Psoas muscle (tissue), 7 donors: ENCODE measurements at regions not wholly inside any gene's neighbourhood (a gene's known extent, or its start where the extent isn't known, plus 50 kb on each side); places are given as distances from the start of the nearest gene placed in this dataset.

Experiments
- ATAC-seq, 4 donors: fragments of 200-7000 bp; cut with Tn5 transposase; one replicate each; pipeline ENCODE4 v1.9.1; 2020; ENCODE audit warnings: moderate library complexity in 3 of 4, mild to moderate bottlenecking in 2 of 4
- DNase-seq, 2 donors: peaks; one replicate each; pipeline ENCODE4 v3.0.0-alpha.2; 2020
- H3K27ac ChIP-seq: fragments of 200-600 bp; one replicate; pipeline ENCODE4 v1.8.0; 2022
- H3K27me3 ChIP-seq, 3 donors: fragments of 200-600 bp in 1 of 3; one replicate each; pipeline versions ENCODE4 v1.6.1 to v1.8.0; 2013 to 2022; ENCODE audit warnings: low read length in 2 of 3, mild to moderate bottlenecking in 2 of 3, moderate library complexity in 1 of 3; ENCODE audit not compliant: insufficient read depth in 3 of 3
- H3K36me3 ChIP-seq, 2 donors: fragments of 200-600 bp in 1 of 2; one replicate each; pipeline versions ENCODE4 v1.6.1 to v1.8.0; 2013 to 2022; ENCODE audit warnings: low read depth in 1 of 2, mild to moderate bottlenecking in 1 of 2, moderate library complexity in 1 of 2; ENCODE audit not compliant: insufficient read depth in 1 of 2
- H3K4me1 ChIP-seq: fragments of 200-600 bp; one replicate; pipeline ENCODE4 v1.8.0; 2022
- H3K4me3 ChIP-seq: fragments of 200-600 bp; one replicate; pipeline ENCODE4 v1.8.0; 2022; ENCODE audit warnings: mild to moderate bottlenecking
- H3K9me3 ChIP-seq: fragments of 200-600 bp; one replicate; pipeline ENCODE4 v1.8.0; 2022
- CTCF ChIP-seq: fragments of 200-600 bp; IDR thresholded peaks from one replicate; pipeline ENCODE4 v1.8.0; 2022; ENCODE audit warnings: antibody characterized with exemption
- WGBS, 3 donors: extraction: QIAGEN DNeasy Blood & Tissue Kit; methylation state at CpG; one replicate each; pipeline versions ENCODE4 v1.1.6 to v1.1.7; 2013; 5-methylcytosine and 5-hydroxymethylcytosine counted together
- intact Hi-C, 2 donors: fragments of 100-400 bp; cut with DNase I; formaldehyde crosslinking; loops; one replicate each; pipeline versions ENCODE4 v1.11.0 to v1.14.2; 2022
- donor health status: healthy with polysubstance abuse.
- donor health status: DM: no; HTN: no; CAD: no; lungs with moderate emphysema.
- donor health status: Bipolar disorder and iron deficiency.
- donor health status: healthy.
- donor health status: DM: yes; HTN: yes; CAD: no.
- donor health status: DM: no; HTN: no; CAD: no.
- donor health status: DM: yes; HTN: yes; CAD: no.

- intact Hi-C loops: no loop called here
- ATAC-seq (no peak), DNase-seq (no peak)
- no peaks in the 10 kb centered on the region for H3K9me3 ChIP-seq
- 23 to 36% (median 35%) methylated on average over 2 of the region's 2 CpGs for WGBS, 3 donors
- H3K36me3 ChIP-seq: no peaks in the 10 kb centered on the region
- H3K4me3 ChIP-seq: no peak overlapping the region
- no peaks in the 10 kb centered on the region for H3K27me3 ChIP-seq
- no peak overlapping the region for H3K27ac ChIP-seq
- no peaks in the 10 kb centered on the region for H3K4me1 ChIP-seq
- no peak for TF ChIP-seq CTCF
These were observed 225.1 kb upstream of the ITGA4 start for GRCh38 chr2:181231886-181232621.

GRCh38 chr2:181234487-181234891, 222.7 kb upstream of the ITGA4 start:
- ATAC-seq (no peak), DNase-seq (no peak)
- WGBS, 3 donors: 70 to 76% (median 72%) methylated on average over 1 of the region's 1 CpG
- TF ChIP-seq CTCF: no peak
- Histone ChIP-seq H3K9me3 (no peaks in the 10 kb centered on the region), H3K27ac (no peak overlapping the region), H3K27me3 (no peaks in the 10 kb centered on the region), H3K4me3 (no peak overlapping the region), H3K36me3 (no peaks in the 10 kb centered on the region), H3K4me1 (no peaks in the 10 kb centered on the region)
- intact Hi-C loops: no loop called here

- no peaks in the 10 kb centered on the region for H3K36me3 ChIP-seq
- no peak for DNase-seq
- TF ChIP-seq CTCF: no peak
- H3K27me3 ChIP-seq: no peaks in the 10 kb centered on the region
- no peak for ATAC-seq
- intact Hi-C loops: no loop called here
- no peaks in the 10 kb centered on the region for H3K9me3 ChIP-seq
- WGBS, 3 donors: 83 to 97% (median 94%) methylated on average over 1 of the region's 1 CpG
- no peak overlapping the region for H3K4me3 ChIP-seq
- no peak overlapping the region for H3K27ac ChIP-seq
- no peaks in the 10 kb centered on the region for H3K4me1 ChIP-seq
These were observed 222.2 kb upstream of the ITGA4 start for GRCh38 chr2:181235011-181235410.

GRCh38 chr2:181235683-181236459, 221.3 kb upstream of the ITGA4 start:
- no peak for TF ChIP-seq CTCF
- H3K27ac ChIP-seq: no peak overlapping the region
- H3K36me3 ChIP-seq: no peaks in the 10 kb centered on the region
- WGBS, 3 donors: 85 to 90% (median 88%) methylated on average over 4 of the region's 4 CpGs
- no peaks in the 10 kb centered on the region for H3K4me1 ChIP-seq
- H3K27me3 ChIP-seq: no peaks in the 10 kb centered on the region
- no peaks in the 10 kb centered on the region for H3K9me3 ChIP-seq
- no peak overlapping the region for H3K4me3 ChIP-seq
- DNase-seq (no peak), ATAC-seq (no peak)
- intact Hi-C loops: no loop called here
